GM23248 (cell line): ENCODE measurements at regions not wholly inside any gene's neighbourhood (a gene's known extent, or its start where the extent isn't known, plus 50 kb on each side); places are given as distances from the start of the nearest gene placed in this dataset.

ENCODE experiments used
- DNase-seq: peaks from one replicate; pipeline ENCODE4 v3.0.0-alpha.2; 2015
- H2AFZ ChIP-seq: fragments of 200-600 bp; sonication (generic); 2 replicates; pipeline ENCODE4 v1.6.1; 2016; ENCODE audit warnings: antibody characterized with exemption
- H3F3A ChIP-seq: fragments of 200-600 bp; sonication (generic); 2 replicates; pipeline ENCODE4 v1.6.1; 2016; ENCODE audit warnings: mild to moderate bottlenecking, antibody characterized with exemption, mixed run types; ENCODE audit not compliant: insufficient read depth
- H3K27ac ChIP-seq: fragments of 200-600 bp; sonication (generic); 2 replicates; pipeline ENCODE4 v1.5.1; 2016; ENCODE audit warnings: mild to moderate bottlenecking
- H3K27me3 ChIP-seq: fragments of 200-600 bp; sonication (generic); replicated peaks from 2 replicates; pipeline ENCODE4 v1.6.1; 2016; ENCODE audit warnings: mild to moderate bottlenecking; ENCODE audit not compliant: insufficient read depth
- H3K36me3 ChIP-seq: fragments of 200-600 bp; sonication (generic); 2 replicates; pipeline ENCODE4 v1.6.1; 2016; ENCODE audit warnings: low read depth, mild to moderate bottlenecking
- H3K4me1 ChIP-seq: fragments of 200-600 bp; sonication (generic); 2 replicates; pipeline ENCODE4 v1.6.1; 2016; ENCODE audit warnings: mild to moderate bottlenecking; ENCODE audit not compliant: insufficient read depth
- H3K4me2 ChIP-seq: fragments of 200-600 bp; sonication (generic); one replicate; pipeline ENCODE4 v1.6.1; 2016; ENCODE audit warnings: mild to moderate bottlenecking; ENCODE audit not compliant: unreplicated experiment
- H3K4me3 ChIP-seq: fragments of 200-600 bp; sonication (generic); 2 replicates; pipeline ENCODE4 v1.5.1; 2016; ENCODE audit warnings: mild to moderate bottlenecking
- H3K79me2 ChIP-seq: fragments of 200-600 bp; sonication (generic); 2 replicates; pipeline ENCODE4 v1.6.1; 2016; ENCODE audit warnings: mild to moderate bottlenecking; ENCODE audit not compliant: insufficient read depth
- H3K9ac ChIP-seq: fragments of 200-600 bp; sonication (generic); 2 replicates; pipeline ENCODE4 v1.6.1; 2016; ENCODE audit warnings: mild to moderate bottlenecking
- H3K9me2 ChIP-seq: fragments of 200-600 bp; sonication (generic); 2 replicates; pipeline ENCODE4 v1.6.1; 2016; ENCODE audit warnings: mixed run types, mild to moderate bottlenecking, moderate library complexity; ENCODE audit not compliant: insufficient read depth
- H3K9me3 ChIP-seq: fragments of 200-600 bp; sonication (generic); one replicate; pipeline ENCODE4 v1.6.1; 2017; ENCODE audit warnings: low read depth
- H4K20me1 ChIP-seq: fragments of 200-600 bp; sonication (generic); 2 replicates; pipeline ENCODE4 v1.6.0; 2016; ENCODE audit not compliant: insufficient read depth
- EZH2 ChIP-seq: fragments of 200-600 bp; sonication (generic); IDR thresholded peaks from 2 replicates; pipeline ENCODE4 v1.6.1; 2018; ENCODE audit warnings: antibody characterized with exemption, mild to moderate bottlenecking; ENCODE audit not compliant: insufficient read depth, poor library complexity, severe bottlenecking
- EZH2phosphoT487 ChIP-seq: fragments of 200-600 bp; sonication (generic); IDR thresholded peaks from 2 replicates; pipeline ENCODE4 v1.6.1; 2018; ENCODE audit warnings: antibody characterized with exemption, moderate library complexity, mild to moderate bottlenecking, low read depth; ENCODE audit not compliant: insufficient read depth
- WGBS, 2 experiments: methylation state at CpG; one replicate each; pipeline ENCODE4 v1.1.6; 2015 to 2017; ENCODE audit warnings: low lambda C conversion rate in 2 of 2, low coverage in 1 of 2; ENCODE audit errors: missing lambda C conversion rate in 2 of 2; 5-methylcytosine and 5-hydroxymethylcytosine counted together
- in situ Hi-C: fragments of 300-500 bp; cut with MboI; formaldehyde crosslinking; loops from 2 replicates; pipeline ENCODE4 v1.15.0; 2020

GRCh38 chr16:64121473-64121872 lies 1000.4 kb downstream of the CDH11 start:
- Histone ChIP-seq H2AFZ (no peak overlapping the region), H3K9me2 (no peaks in the 10 kb centered on the region), H3K79me2 (no peaks in the 10 kb centered on the region), H3K9ac (no peak overlapping the region), H3K36me3 (no peaks in the 10 kb centered on the region), H3K9me3 (no peaks in the 10 kb centered on the region), H3K4me1 (no peaks in the 10 kb centered on the region), H3K27me3 (no peaks in the 10 kb centered on the region), H3F3A (no peaks in the 10 kb centered on the region), H3K27ac (no peak overlapping the region), H3K4me2 (no peak overlapping the region), H3K4me3 (no peak overlapping the region), H4K20me1 (no peaks in the 10 kb centered on the region)
- WGBS, 2 experiments, result 71 to 72% methylated on average over 3 of the region's 3 CpGs
- TF ChIP-seq EZH2 (no peak), EZH2phosphoT487 (no peak)
- peak; percentile 68 for DNase-seq
- in situ Hi-C loops, result no loop called here

GRCh38 chr16:64116151-64116550 lies 1005.7 kb downstream of the CDH11 start:
- Histone ChIP-seq H4K20me1 (no peaks in the 10 kb centered on the region), H3K9ac (no peak overlapping the region), H3K79me2 (no peaks in the 10 kb centered on the region), H3K27me3 (no peaks in the 10 kb centered on the region), H3K4me1 (no peaks in the 10 kb centered on the region), H3K4me2 (no peak overlapping the region), H3K9me3 (no peaks in the 10 kb centered on the region), H3K9me2 (no peaks in the 10 kb centered on the region), H3K4me3 (no peak overlapping the region), H3F3A (no peaks in the 10 kb centered on the region), H2AFZ (no peak overlapping the region), H3K36me3 (no peaks in the 10 kb centered on the region), H3K27ac (no peak overlapping the region)
- TF ChIP-seq EZH2, result no peak
- TF ChIP-seq EZH2phosphoT487, result no peak
- in situ Hi-C loops, result no loop called here
- 51 to 56% methylated on average over 1 of the region's 1 CpG for WGBS, 2 experiments
- no peak for DNase-seq

- no peaks in the 10 kb centered on the region for H3K9me2 ChIP-seq
- no peaks in the 10 kb centered on the region for H3K9me3 ChIP-seq
- 4 to 5% methylated on average over 2 of the region's 2 CpGs for WGBS, 2 experiments
- H3K4me2 ChIP-seq, result no peak overlapping the region
- in situ Hi-C loops, result no loop called here
- H3K4me1 ChIP-seq, result no peaks in the 10 kb centered on the region
- H3K9ac ChIP-seq, result no peak overlapping the region
- no peak overlapping the region for H3K27ac ChIP-seq
- no peaks in the 10 kb centered on the region for H3K36me3 ChIP-seq
- no peak overlapping the region for H2AFZ ChIP-seq
- TF ChIP-seq EZH2phosphoT487 (no peak), EZH2 (no peak)
- no peaks in the 10 kb centered on the region for H3K79me2 ChIP-seq
- no peaks in the 10 kb centered on the region for H3K27me3 ChIP-seq
- H3K4me3 ChIP-seq, result no peak overlapping the region
- H4K20me1 ChIP-seq, result no peaks in the 10 kb centered on the region
- DNase-seq, result no peak
- no peaks in the 10 kb centered on the region for H3F3A ChIP-seq
Observed at GRCh38 chr16:64109241-64109640, 1012.6 kb downstream of the CDH11 start.

- Histone ChIP-seq H4K20me1 (no peaks in the 10 kb centered on the region), H3K79me2 (no peaks in the 10 kb centered on the region), H3K9ac (no peak overlapping the region), H3K27me3 (no peaks in the 10 kb centered on the region), H3K36me3 (no peaks in the 10 kb centered on the region), H3K4me1 (no peaks in the 10 kb centered on the region), H2AFZ (no peak overlapping the region), H3K9me2 (no peaks in the 10 kb centered on the region), H3K27ac (no peak overlapping the region), H3K4me3 (no peak overlapping the region), H3K4me2 (no peak overlapping the region), H3K9me3 (no peaks in the 10 kb centered on the region), H3F3A (no peaks in the 10 kb centered on the region)
- TF ChIP-seq EZH2, result no peak
- no peak for TF ChIP-seq EZH2phosphoT487
- in situ Hi-C loops, result no loop called here
- 88 to 95% methylated on average over 2 of the region's 2 CpGs for WGBS, 2 experiments
- DNase-seq, result no peak
Observed at GRCh38 chr16:64102654-64103053, 1019.2 kb downstream of the CDH11 start.

- 88% methylated on average over 1 of the region's 1 CpG for WGBS, 2 experiments
Observed at GRCh38 chr16:64098451-64098850, 1023.4 kb downstream of the CDH11 start.

More at GRCh38 chr16:64098451-64098850, 1023.4 kb downstream of the CDH11 start:
- Histone ChIP-seq H3K4me2 (no peak overlapping the region), H2AFZ (no peak overlapping the region), H3K9ac (no peak overlapping the region), H3K27me3 (no peaks in the 10 kb centered on the region), H3K4me3 (no peak overlapping the region), H3K79me2 (no peaks in the 10 kb centered on the region), H3K27ac (no peak overlapping the region), H3K36me3 (no peaks in the 10 kb centered on the region), H3K9me2 (no peaks in the 10 kb centered on the region), H3K9me3 (no peaks in the 10 kb centered on the region), H3F3A (peaks cover 20% of the 10 kb centered on the region), H3K4me1 (peaks cover 20% of the 10 kb centered on the region), H4K20me1 (no peaks in the 10 kb centered on the region)
- DNase-seq, result no peak
- no peak for TF ChIP-seq EZH2phosphoT487
- no peak for TF ChIP-seq EZH2
- in situ Hi-C loops, result no loop called here
